Spinal cord (tissue), 9 donors: ENCODE measurements at regions not wholly inside any gene's neighbourhood (a gene's known extent, or its start where the extent isn't known, plus 50 kb on each side); places are given as distances from the start of the nearest gene placed in this dataset.
A peak's percentile ranks its signal among the peaks of the same experiment; 100 is the strongest.

ENCODE experiments used
- DNase-seq, 6 donors: peaks; one replicate each; pipeline versions ENCODE4 v3.0.0 to v3.0.0-alpha.2; 2013 to 2015; ENCODE audit warnings: low spot score in 6 of 6, low read depth in 4 of 6
- H3K27ac ChIP-seq: one replicate; pipeline ENCODE4 v1.5.1; 2013; ENCODE audit warnings: low read depth, low read length, control low read depth
- H3K27me3 ChIP-seq: one replicate; pipeline ENCODE4 v1.6.1; 2013; ENCODE audit warnings: low read length; ENCODE audit not compliant: control insufficient read depth, insufficient read depth
- H3K36me3 ChIP-seq: one replicate; pipeline ENCODE4 v1.6.1; 2013; ENCODE audit warnings: low read length; ENCODE audit not compliant: control insufficient read depth, insufficient read depth
- H3K4me1 ChIP-seq: one replicate; pipeline ENCODE4 v1.6.1; 2013; ENCODE audit warnings: low read length; ENCODE audit not compliant: control insufficient read depth, insufficient read depth
- H3K4me3 ChIP-seq: one replicate; pipeline ENCODE4 v1.5.1; 2013; ENCODE audit warnings: low read depth, low read length, control low read depth
- H3K9me3 ChIP-seq: one replicate; pipeline ENCODE4 v1.6.1; 2013; ENCODE audit warnings: low read length; ENCODE audit not compliant: control insufficient read depth, insufficient read depth
- WGBS: methylation state at CpG from one replicate; pipeline ENCODE4 v1.1.5; 2013; ENCODE audit warnings: missing lambda C conversion rate; ENCODE audit not compliant: insufficient coverage; 5-methylcytosine and 5-hydroxymethylcytosine counted together
- donor health status: healthy.

DNA sequence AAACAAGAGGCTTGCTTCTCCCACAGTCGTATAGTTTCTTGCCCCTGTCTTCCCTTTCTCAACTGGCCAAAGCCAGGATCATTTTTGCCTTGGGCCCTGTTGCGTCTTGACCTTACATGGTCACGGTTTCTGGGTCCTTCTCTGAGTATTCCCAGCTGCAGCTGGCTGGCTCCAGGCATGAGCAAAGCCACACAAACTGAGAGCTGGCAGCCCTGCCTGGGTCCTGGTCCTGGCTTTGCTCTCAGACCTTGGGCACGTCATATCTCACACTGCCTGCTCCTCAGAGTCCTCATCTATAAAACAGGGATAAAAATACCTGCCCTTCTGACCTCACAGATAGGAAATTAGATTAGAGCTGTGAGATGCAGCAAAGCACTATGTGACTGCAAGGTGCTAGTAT, 277.6 kb downstream of the CBLN1 start:
- no peaks in the 10 kb centered on the region for H3K4me1 ChIP-seq
- WGBS, result 78% methylated on average over 3 of the region's 4 CpGs
- no peaks in the 10 kb centered on the region for H3K36me3 ChIP-seq
- no peak for DNase-seq
- H3K27me3 ChIP-seq, result no peaks in the 10 kb centered on the region
- H3K9me3 ChIP-seq, result no peaks in the 10 kb centered on the region
- H3K4me3 ChIP-seq, result no peak overlapping the region
- H3K27ac ChIP-seq, result no peak overlapping the region

DNA sequence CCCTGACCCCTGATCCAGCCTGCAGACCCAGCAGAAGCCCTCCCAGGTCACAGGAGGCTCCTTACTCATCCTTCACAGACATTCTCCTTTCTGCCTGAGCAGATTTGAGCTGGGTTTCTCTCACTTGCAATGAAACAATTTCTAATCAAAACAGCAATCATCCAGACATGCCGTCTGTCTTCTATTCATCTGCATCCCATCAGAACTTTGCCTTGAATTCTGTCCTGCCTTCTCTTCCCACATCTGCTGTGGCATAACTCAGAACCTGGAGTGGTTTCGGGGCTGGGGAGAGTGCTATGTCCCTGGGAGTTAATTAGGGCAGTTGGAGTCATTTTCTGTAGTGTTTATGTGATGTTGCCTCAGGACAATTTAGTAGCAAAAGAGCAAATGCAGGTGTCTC, 278.6 kb downstream of the CBLN1 start:
- no peaks in the 10 kb centered on the region for H3K36me3 ChIP-seq
- no peaks in the 10 kb centered on the region for H3K27me3 ChIP-seq
- no peak overlapping the region for H3K4me3 ChIP-seq
- no peaks in the 10 kb centered on the region for H3K4me1 ChIP-seq
- no peaks in the 10 kb centered on the region for H3K9me3 ChIP-seq
- H3K27ac ChIP-seq, result no peak overlapping the region
- 81% methylated on average over 2 of the region's 2 CpGs for WGBS
- no peak for DNase-seq

DNA sequence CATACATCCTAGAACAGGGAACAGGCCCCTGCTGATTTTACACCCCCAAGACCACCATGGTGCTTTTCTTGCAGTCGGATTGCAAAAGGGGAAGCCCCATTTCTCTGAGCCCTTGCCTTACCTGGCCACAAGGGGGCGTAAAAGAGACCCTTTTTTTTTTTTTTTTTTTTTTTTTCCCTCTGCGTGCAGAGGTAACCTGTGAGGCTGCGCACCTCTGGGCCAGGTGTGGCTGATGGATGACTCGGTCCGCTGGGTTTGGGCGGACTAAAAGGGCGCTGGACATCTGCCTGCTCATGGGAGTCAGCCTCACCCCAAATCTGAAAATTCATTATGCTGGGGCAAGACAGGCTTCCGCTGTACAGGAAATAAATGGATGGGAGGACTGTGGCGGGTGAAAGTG, 281.0 kb downstream of the CBLN1 start:
- no peaks in the 10 kb centered on the region for H3K27me3 ChIP-seq
- no peaks in the 10 kb centered on the region for H3K36me3 ChIP-seq
- no peak overlapping the region for H3K4me3 ChIP-seq
- H3K4me1 ChIP-seq, result peaks cover 2% of the 10 kb centered on the region
- no peaks in the 10 kb centered on the region for H3K9me3 ChIP-seq
- DNase-seq, result no peak
- 9% methylated on average over 6 of the region's 10 CpGs for WGBS
- H3K27ac ChIP-seq, result no peak overlapping the region

DNA sequence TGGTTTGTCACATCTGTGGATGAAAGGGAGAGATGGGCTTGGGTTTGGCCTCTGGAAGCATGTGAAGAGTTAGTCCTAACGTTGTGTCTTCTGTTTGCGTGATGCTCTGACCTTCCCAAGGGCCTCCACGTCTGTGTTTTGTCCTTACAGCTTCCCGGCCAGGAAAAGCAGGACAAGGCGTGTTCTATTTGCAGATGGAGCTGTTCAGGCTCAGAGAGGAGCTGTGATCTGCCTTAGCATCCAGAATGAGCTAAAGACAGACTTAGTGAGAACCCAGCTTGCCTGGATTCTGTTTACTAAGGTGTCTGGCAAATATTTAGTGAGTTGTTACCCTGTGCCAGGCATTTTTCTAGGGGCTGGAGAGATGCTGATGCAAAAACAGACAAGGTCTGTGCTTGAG, 282.1 kb downstream of the CBLN1 start:
- H3K27me3 ChIP-seq, result no peaks in the 10 kb centered on the region
- no peak overlapping the region for H3K27ac ChIP-seq
- 59% methylated on average over 5 of the region's 5 CpGs for WGBS
- H3K4me3 ChIP-seq, result no peak overlapping the region
- H3K9me3 ChIP-seq, result no peaks in the 10 kb centered on the region
- H3K4me1 ChIP-seq, result peaks cover 2% of the 10 kb centered on the region
- no peaks in the 10 kb centered on the region for H3K36me3 ChIP-seq
- no peak for DNase-seq

DNA sequence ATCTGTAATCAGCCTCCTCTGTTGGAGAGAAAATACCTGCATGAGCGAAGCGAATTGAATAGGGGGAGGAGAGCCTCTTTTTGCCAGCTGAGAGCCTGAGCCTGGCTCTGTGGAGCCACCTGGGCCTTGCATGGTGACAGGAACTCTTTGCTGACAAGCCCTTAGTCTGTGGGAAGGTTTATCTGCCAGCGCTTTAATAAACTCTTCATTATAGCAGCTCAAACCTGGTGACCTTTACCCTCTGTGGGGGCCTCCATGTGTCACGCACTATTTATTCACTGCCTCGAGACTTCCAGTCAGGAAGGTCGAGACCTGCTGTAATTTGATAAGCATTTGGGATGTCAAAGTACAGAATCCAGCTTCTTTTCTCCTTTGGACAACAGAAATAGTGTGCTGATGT, 282.6 kb downstream of the CBLN1 start:
- H3K27ac ChIP-seq, result no peak overlapping the region
- no peak for DNase-seq
- no peaks in the 10 kb centered on the region for H3K9me3 ChIP-seq
- no peaks in the 10 kb centered on the region for H3K36me3 ChIP-seq
- WGBS, result 83% methylated on average over 2 of the region's 6 CpGs
- H3K4me3 ChIP-seq, result no peak overlapping the region
- H3K27me3 ChIP-seq, result no peaks in the 10 kb centered on the region
- H3K4me1 ChIP-seq, result peaks cover 2% of the 10 kb centered on the region

DNA sequence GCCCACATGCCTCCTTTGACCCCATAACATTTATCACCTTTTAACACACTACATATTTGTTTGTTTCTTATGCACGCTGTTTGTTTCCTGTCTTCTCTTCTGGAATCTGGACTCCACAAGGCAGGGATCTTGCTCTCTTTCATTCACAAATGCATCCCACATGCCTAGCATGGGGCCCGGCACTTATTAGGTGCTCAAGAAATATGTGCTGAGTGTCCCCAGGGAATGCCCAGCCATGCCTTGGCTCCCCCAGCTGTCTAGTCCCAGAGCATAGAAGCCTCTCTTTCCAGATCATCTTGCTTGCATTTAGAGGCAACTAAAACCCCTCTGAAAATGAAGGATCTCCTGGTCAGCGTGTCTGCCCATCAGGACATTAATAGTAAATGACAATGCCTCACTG, 283.7 kb downstream of the CBLN1 start:
- H3K27me3 ChIP-seq, result no peaks in the 10 kb centered on the region
- DNase-seq, result no peak
- no peak overlapping the region for H3K27ac ChIP-seq
- no peaks in the 10 kb centered on the region for H3K9me3 ChIP-seq
- H3K36me3 ChIP-seq, result no peaks in the 10 kb centered on the region
- H3K4me1 ChIP-seq, result peaks cover 2% of the 10 kb centered on the region
- no peak overlapping the region for H3K4me3 ChIP-seq
- WGBS, result 90% methylated on average over 3 of the region's 3 CpGs

DNA sequence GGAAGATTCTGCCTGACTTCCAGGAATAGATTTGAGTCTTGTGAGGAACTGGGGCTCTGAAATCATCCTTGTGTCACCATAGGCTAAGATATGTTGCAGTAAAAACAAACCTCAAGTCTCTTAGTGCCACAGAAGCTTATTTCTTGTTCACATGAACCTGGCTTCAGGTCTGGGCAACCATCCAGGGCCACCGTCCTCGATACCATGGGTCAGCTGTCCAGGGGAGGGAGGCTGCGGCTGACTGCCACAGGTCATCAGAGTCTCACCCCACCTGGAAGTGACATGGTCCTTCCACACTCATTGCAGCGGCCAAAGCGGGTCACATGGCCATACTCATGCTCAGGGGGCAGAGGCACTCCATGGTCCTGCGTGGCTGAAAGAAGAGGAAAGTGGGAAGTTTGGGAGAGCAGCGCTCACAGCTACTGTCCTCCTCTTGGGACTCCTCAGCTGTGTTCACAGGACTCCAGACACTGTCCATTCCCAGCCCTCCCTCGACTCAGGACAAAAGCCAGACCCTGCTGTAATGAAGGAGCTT, 284.5 kb downstream of the CBLN1 start:
- H3K27ac ChIP-seq, result no peak overlapping the region
- H3K36me3 ChIP-seq, result no peaks in the 10 kb centered on the region
- no peaks in the 10 kb centered on the region for H3K27me3 ChIP-seq
- no peaks in the 10 kb centered on the region for H3K9me3 ChIP-seq
- no peak overlapping the region for H3K4me3 ChIP-seq
- no peak for DNase-seq
- H3K4me1 ChIP-seq, result peaks cover 2% of the 10 kb centered on the region
- WGBS, result 83% methylated on average over 7 of the region's 8 CpGs

DNA sequence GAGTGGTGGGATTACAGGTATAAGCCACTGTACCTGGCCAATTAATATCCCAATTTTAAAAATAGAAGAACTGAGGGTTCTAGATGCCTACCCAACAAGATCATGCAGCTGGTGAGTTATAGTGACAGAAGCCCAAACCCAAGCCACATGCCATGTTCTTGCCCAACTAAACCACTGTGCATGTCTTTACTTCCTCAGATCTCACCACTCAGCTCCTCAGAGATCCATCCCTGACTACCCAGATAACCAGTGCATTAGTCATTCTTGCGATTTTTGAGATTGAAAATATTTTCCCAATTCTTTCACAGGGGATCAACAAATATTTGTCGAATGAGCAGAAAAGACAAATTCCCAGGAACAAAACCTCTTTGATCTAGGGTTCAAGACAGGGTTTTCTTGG, 303.1 kb downstream of the CBLN1 start:
- Histone ChIP-seq H3K36me3 (no peaks in the 10 kb centered on the region), H3K27me3 (no peaks in the 10 kb centered on the region), H3K9me3 (no peaks in the 10 kb centered on the region), H3K4me1 (no peaks in the 10 kb centered on the region), H3K4me3 (no peak overlapping the region), H3K27ac (no peak overlapping the region)
- WGBS, result 100% methylated on average over 1 of the region's 2 CpGs
- no peak for DNase-seq

DNA sequence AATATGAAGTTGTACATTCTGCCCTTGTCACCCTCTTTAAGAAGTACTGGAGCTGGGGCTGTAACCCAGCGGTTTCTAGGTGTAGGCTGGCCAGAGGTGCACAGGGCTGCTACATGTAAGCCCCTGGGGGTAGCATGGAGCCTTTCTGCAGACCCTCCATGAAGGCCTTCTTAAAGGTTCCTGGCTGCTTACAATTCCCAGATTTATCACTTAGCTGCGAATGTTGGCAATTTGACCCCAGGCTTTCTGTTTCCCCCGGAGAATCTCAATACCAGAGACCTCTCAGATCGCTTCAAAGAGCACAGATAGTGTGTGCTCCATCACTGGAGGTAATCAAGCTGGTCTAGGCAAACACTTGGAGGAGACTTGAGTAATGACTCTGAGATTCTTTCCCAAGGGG, 309.4 kb downstream of the CBLN1 start:
- no peaks in the 10 kb centered on the region for H3K27me3 ChIP-seq
- no peak overlapping the region for H3K27ac ChIP-seq
- H3K4me3 ChIP-seq, result no peak overlapping the region
- no peak for DNase-seq
- no peaks in the 10 kb centered on the region for H3K36me3 ChIP-seq
- WGBS, result 87% methylated on average over 3 of the region's 4 CpGs
- peaks cover 3% of the 10 kb centered on the region for H3K4me1 ChIP-seq
- H3K9me3 ChIP-seq, result no peaks in the 10 kb centered on the region

DNA sequence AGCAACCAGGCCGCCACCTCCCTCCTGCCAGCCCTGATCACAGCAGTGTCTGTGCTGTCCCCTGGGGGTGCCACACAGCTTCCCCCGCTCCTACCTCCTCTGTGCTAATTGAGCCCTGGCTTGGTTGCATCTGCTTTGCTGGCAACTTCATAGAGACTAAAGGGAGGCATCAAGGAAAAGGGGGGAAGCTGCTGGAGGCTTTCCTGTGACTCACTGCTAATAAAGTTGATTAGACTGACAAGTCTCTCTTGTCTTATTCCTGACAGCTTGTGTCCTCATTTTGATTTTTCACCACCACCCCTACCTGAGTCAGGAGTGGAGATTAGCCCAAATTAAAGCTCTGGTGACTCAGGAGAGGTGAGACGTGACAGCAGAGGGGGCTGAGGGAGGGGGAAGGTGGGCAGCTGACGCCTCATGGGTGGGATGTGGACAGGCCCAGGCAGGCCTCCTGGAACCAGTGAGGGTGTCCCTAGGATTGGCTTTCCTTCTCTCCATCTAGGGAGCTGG, 310.0 kb downstream of the CBLN1 start:
- Histone ChIP-seq H3K27me3 (no peaks in the 10 kb centered on the region), H3K36me3 (no peaks in the 10 kb centered on the region), H3K9me3 (no peaks in the 10 kb centered on the region), H3K4me1 (peaks cover 3% of the 10 kb centered on the region), H3K4me3 (no peak overlapping the region), H3K27ac (no peak overlapping the region)
- 68% methylated on average over 3 of the region's 4 CpGs for WGBS
- peak in 1 of 6 donors; percentile 33 for DNase-seq
